ENCODE measurements at regions not wholly inside any gene's neighbourhood (a gene's known extent, or its start where the extent isn't known, plus 50 kb on each side); places are given as distances from the start of the nearest gene placed in this dataset.

DNA sequence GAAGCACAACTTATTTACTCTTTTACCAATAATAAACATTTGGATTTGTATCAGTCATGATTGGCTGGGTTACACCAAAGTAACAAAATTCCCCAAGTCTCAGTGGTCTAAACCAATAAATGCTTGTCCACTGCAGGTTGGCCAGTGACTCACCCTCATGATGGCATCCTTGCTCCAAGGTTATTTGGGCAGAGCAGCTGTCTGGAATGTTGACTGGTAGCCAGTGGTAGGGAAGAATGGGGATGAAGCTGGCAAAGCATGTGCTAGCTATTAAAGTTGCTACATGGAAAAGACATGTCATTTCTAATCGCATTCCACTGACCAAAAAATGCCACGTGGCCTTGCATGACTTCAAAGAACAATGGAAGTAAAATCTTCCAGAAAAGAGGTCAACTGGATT is 1168.7 kb upstream of the CELF2 start:
- BruUV-seq (replicated peaks): no TSS peak
- H3K4me3 ChIP-seq (replicated peaks in 1 of 3; ENCODE audit: insufficient read depth in 1 of 3, low read depth in 1 of 3, low read length in 3 of 3): no peak overlapping the region
- no peak overlapping the region for H3K27ac ChIP-seq (ENCODE audit: insufficient read depth, low read depth, low read length)
- no peaks in the 10 kb centered on the region for H3K79me2 ChIP-seq (ENCODE audit: control insufficient read depth, insufficient read depth, low read length)
- dilution Hi-C loops (cut with MboI; ENCODE audit: extremely low pct_ligation_motif_present, low sequenced_read_pairs) (no loop called here), intact Hi-C loops (cut with micrococcal nuclease) (no loop called here)
- TF ChIP-seq POLR2A (IDR thresholded peaks at IDR 0.05; ENCODE audit: low read depth, low read length): no peak
- TF ChIP-seq POLR2AphosphoS5 (IDR thresholded peaks at IDR 0.05; ENCODE audit: insufficient read depth, low read depth, low read length): no peak
- TF ChIP-seq, protein P1, sequence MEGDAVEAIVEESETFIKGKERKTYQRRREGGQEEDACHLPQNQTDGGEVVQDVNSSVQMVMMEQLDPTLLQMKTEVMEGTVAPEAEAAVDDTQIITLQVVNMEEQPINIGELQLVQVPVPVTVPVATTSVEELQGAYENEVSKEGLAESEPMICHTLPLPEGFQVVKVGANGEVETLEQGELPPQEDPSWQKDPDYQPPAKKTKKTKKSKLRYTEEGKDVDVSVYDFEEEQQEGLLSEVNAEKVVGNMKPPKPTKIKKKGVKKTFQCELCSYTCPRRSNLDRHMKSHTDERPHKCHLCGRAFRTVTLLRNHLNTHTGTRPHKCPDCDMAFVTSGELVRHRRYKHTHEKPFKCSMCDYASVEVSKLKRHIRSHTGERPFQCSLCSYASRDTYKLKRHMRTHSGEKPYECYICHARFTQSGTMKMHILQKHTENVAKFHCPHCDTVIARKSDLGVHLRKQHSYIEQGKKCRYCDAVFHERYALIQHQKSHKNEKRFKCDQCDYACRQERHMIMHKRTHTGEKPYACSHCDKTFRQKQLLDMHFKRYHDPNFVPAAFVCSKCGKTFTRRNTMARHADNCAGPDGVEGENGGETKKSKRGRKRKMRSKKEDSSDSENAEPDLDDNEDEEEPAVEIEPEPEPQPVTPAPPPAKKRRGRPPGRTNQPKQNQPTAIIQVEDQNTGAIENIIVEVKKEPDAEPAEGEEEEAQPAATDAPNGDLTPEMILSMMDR (IDR thresholded peaks at IDR 0.05; ENCODE audit: extremely low read depth in 1 of 2, insufficient read depth in 1 of 2, low read depth in 1 of 2, low read length in 2 of 2): no peak
- TF ChIP-seq GATA2 (IDR thresholded peaks at IDR 0.05; ENCODE audit: insufficient read depth, insufficient read length, low read depth, low read length): no peak
- no peak for TF ChIP-seq EZH2 (IDR thresholded peaks at IDR 0.05; ENCODE audit: borderline replicate concordance, low read depth, low read length, severe bottlenecking)
- TF ChIP-seq JUN (IDR thresholded peaks at IDR 0.05; ENCODE audit: borderline replicate concordance, insufficient read depth, insufficient read length, low read depth): no peak
- no peak for TF ChIP-seq FOS (IDR thresholded peaks at IDR 0.05; ENCODE audit: borderline replicate concordance, insufficient read depth, low read length)
- no peak for TF ChIP-seq MYC (IDR thresholded peaks at IDR 0.05; ENCODE audit: low read depth, low read length)
- TF ChIP-seq, protein P2, sequence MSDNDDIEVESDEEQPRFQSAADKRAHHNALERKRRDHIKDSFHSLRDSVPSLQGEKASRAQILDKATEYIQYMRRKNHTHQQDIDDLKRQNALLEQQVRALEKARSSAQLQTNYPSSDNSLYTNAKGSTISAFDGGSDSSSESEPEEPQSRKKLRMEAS (IDR thresholded peaks at IDR 0.05; ENCODE audit: insufficient read depth, insufficient read length): no peak
- H4K20me1 ChIP-seq (replicated peaks; ENCODE audit: control insufficient read depth, extremely low read depth, insufficient read depth, low read length): no peaks in the 10 kb centered on the region
- DNase-seq (ENCODE audit: low read depth, low spot score) (no peak), FAIRE-seq (no peak)
- H3K9me1 ChIP-seq (replicated peaks; ENCODE audit: control insufficient read depth, extremely low read depth, insufficient read depth, low read length): no peaks in the 10 kb centered on the region
- no peaks in the 10 kb centered on the region for H3K4me1 ChIP-seq (ENCODE audit: control insufficient read depth, extremely low read depth, insufficient read depth, low read length)
- peaks cover 2% of the 10 kb centered on the region for H3K9me3 ChIP-seq (replicated peaks; ENCODE audit: control insufficient read depth, insufficient read depth, low read length)
- H3K27me3 ChIP-seq (ENCODE audit: control insufficient read depth in 2 of 2, insufficient read depth in 2 of 2, low read length in 2 of 2): no peaks in the 10 kb centered on the region
- no peak overlapping the region for H3K4me2 ChIP-seq (ENCODE audit: insufficient read depth, low read length)
- H3K36me3 ChIP-seq (ENCODE audit: control insufficient read depth in 2 of 2, extremely low read depth in 1 of 2, insufficient read depth in 2 of 2, low read length in 2 of 2): no peaks in the 10 kb centered on the region
- CTCF ChIA-PET: interaction anchor here (1.2 kb wide), 1 partner anchor 15 kb away, joined by 3 read pairs; no protein-coding TSS in a partner anchor
- no peak overlapping the region for H2AFZ ChIP-seq (ENCODE audit: low read depth, low read length)
- POLR2A ChIA-PET: no interaction called here
- H3K9ac ChIP-seq (replicated peaks; ENCODE audit: extremely low read depth, insufficient read depth, low read length): no peak overlapping the region

All from endothelial cell of umbilical vein (primary cell).